H9 (cell line): ENCODE measurements at regions not wholly inside any gene's neighbourhood (a gene's known extent, or its start where the extent isn't known, plus 50 kb on each side); places are given as distances from the start of the nearest gene placed in this dataset.

Experiments used
- DNase-seq: peaks from one replicate; pipeline ENCODE4 v3.0.0-alpha.2; 2017
- H2AFZ ChIP-seq: one replicate; pipeline ENCODE4 v1.6.1; 2013; ENCODE audit warnings: mild to moderate bottlenecking, low read length, control low read depth, moderate library complexity
- H2AK5ac ChIP-seq: 2 replicates; pipeline ENCODE4 v1.6.1; 2013; ENCODE audit warnings: low read length, control low read depth, mixed read lengths; ENCODE audit not compliant: insufficient read length
- H2BK120ac ChIP-seq: one replicate; pipeline ENCODE4 v1.6.1; 2013; ENCODE audit warnings: low read depth, mild to moderate bottlenecking, low read length, control low read depth, inconsistent platforms; ENCODE audit not compliant: poor library complexity, severe bottlenecking
- H2BK12ac ChIP-seq: 2 replicates; pipeline ENCODE4 v1.6.1; 2013; ENCODE audit warnings: low read length, control low read depth, mixed read lengths, low read depth; ENCODE audit not compliant: insufficient read length
- H2BK15ac ChIP-seq: 2 replicates; pipeline ENCODE4 v1.6.1; 2013; ENCODE audit warnings: low read depth, low read length, control low read depth
- H2BK20ac ChIP-seq: one replicate; pipeline ENCODE4 v1.6.1; 2013; ENCODE audit warnings: low read depth, mild to moderate bottlenecking, low read length, control low read depth, inconsistent platforms; ENCODE audit not compliant: poor library complexity, severe bottlenecking
- H2BK5ac ChIP-seq: 2 replicates; pipeline ENCODE4 v1.6.1; 2013; ENCODE audit warnings: low read length, control low read depth, mixed read lengths; ENCODE audit not compliant: insufficient read length
- H3K14ac ChIP-seq: 2 replicates; pipeline ENCODE4 v1.6.1; 2013; ENCODE audit warnings: low read length, control low read depth; ENCODE audit not compliant: insufficient read depth
- H3K18ac ChIP-seq: 2 replicates; pipeline ENCODE4 v1.6.1; 2013; ENCODE audit warnings: low read depth, mild to moderate bottlenecking, mixed read lengths, low read length, control low read depth; ENCODE audit not compliant: insufficient read length
- H3K23ac ChIP-seq: 2 replicates; pipeline ENCODE4 v1.6.1; 2013; ENCODE audit warnings: low read length, control low read depth, mixed read lengths, low read depth; ENCODE audit not compliant: insufficient read length
- H3K23me2 ChIP-seq: 2 replicates; pipeline ENCODE4 v1.6.1; 2013; ENCODE audit warnings: low read depth, mild to moderate bottlenecking, mixed read lengths, low read length, control low read depth; ENCODE audit not compliant: insufficient read length, poor library complexity, severe bottlenecking
- H3K27ac ChIP-seq: 2 replicates; pipeline ENCODE4 v1.5.1; 2013; ENCODE audit warnings: low read length, control low read depth, mixed read lengths, low read depth; ENCODE audit not compliant: insufficient read length
- H3K27me3 ChIP-seq: 2 replicates; pipeline ENCODE4 v1.6.1; 2013; ENCODE audit warnings: low read length, control low read depth, inconsistent platforms; ENCODE audit not compliant: insufficient read depth
- H3K4ac ChIP-seq: 2 replicates; pipeline ENCODE4 v1.6.1; 2013; ENCODE audit warnings: low read depth, mild to moderate bottlenecking, control low read depth, inconsistent platforms, low read length, moderate library complexity
- H3K4me1 ChIP-seq: 2 replicates; pipeline ENCODE4 v1.6.1; 2013; ENCODE audit warnings: low read length, control low read depth, inconsistent platforms; ENCODE audit not compliant: insufficient read depth
- H3K4me2 ChIP-seq: 2 replicates; pipeline ENCODE4 v1.6.1; 2013; ENCODE audit warnings: low read length, control low read depth, mixed read lengths; ENCODE audit not compliant: insufficient read length, insufficient read depth
- H3K56ac ChIP-seq: 2 replicates; pipeline ENCODE4 v1.6.1; 2013; ENCODE audit warnings: low read depth, mild to moderate bottlenecking, mixed read lengths, low read length, control low read depth; ENCODE audit not compliant: insufficient read length
- H3K79me1 ChIP-seq: 2 replicates; pipeline ENCODE4 v1.6.1; 2013; ENCODE audit warnings: low read depth, mild to moderate bottlenecking, moderate library complexity, low read length, control low read depth, inconsistent platforms; ENCODE audit not compliant: insufficient read depth, poor library complexity, severe bottlenecking
- H3K79me2 ChIP-seq: 2 replicates; pipeline ENCODE4 v1.6.1; 2013; ENCODE audit warnings: low read length, control low read depth, inconsistent platforms; ENCODE audit not compliant: insufficient read depth
- H3K9ac ChIP-seq: 2 replicates; pipeline ENCODE4 v1.6.1; 2013; ENCODE audit warnings: low read length, control low read depth, mixed read lengths; ENCODE audit not compliant: insufficient read length; ENCODE audit errors: extremely low read depth
- H3K9me3 ChIP-seq: one replicate; pipeline ENCODE4 v1.6.1; 2013; ENCODE audit warnings: low read depth, low read length, inconsistent platforms; ENCODE audit not compliant: control insufficient read depth
- H3T11ph ChIP-seq: one replicate; pipeline ENCODE4 v1.6.1; 2013; ENCODE audit warnings: mild to moderate bottlenecking, low read length, control low read depth, inconsistent platforms
- H4K20me1 ChIP-seq: one replicate; pipeline ENCODE4 v1.6.1; 2013; ENCODE audit not compliant: control insufficient read depth, insufficient read length, insufficient read depth
- H4K5ac ChIP-seq: 2 replicates; pipeline ENCODE4 v1.6.1; 2013; ENCODE audit warnings: low read depth, mild to moderate bottlenecking, mixed read lengths, low read length, control low read depth; ENCODE audit not compliant: insufficient read length
- H4K8ac ChIP-seq: replicated peaks from 2 replicates; pipeline ENCODE4 v1.6.1; 2013; ENCODE audit warnings: low read length, control low read depth, mixed read lengths, low read depth; ENCODE audit not compliant: insufficient read length
- H4K91ac ChIP-seq: 2 replicates; pipeline ENCODE4 v1.6.1; 2013; ENCODE audit warnings: low read depth, mild to moderate bottlenecking, moderate library complexity, mixed read lengths, low read length, control low read depth; ENCODE audit not compliant: insufficient read length
- H3K27ac Mint-ChIP-seq, 3 experiments: 2 replicates in 2 of 3; 3 replicates in 1 of 3; pipeline ENCODE4 v1.8.0; 2020 to 2021; ENCODE audit warnings: mixed read lengths in 3 of 3, mild to moderate bottlenecking in 1 of 3, moderate library complexity in 1 of 3
- H3K27me3 Mint-ChIP-seq: 2 replicates; pipeline ENCODE4 v1.8.0; 2021; ENCODE audit warnings: low read depth, mild to moderate bottlenecking, moderate library complexity, mixed read lengths
- H3K36me3 Mint-ChIP-seq, 3 experiments: 2 replicates in 2 of 3; 3 replicates in 1 of 3; pipeline ENCODE4 v1.8.0; 2020 to 2021; ENCODE audit warnings: low read depth in 3 of 3, mixed read lengths in 3 of 3; ENCODE audit not compliant: insufficient read depth in 1 of 3
- H3K4me1 Mint-ChIP-seq, 2 experiments: 2 replicates each; pipeline ENCODE4 v1.8.0; 2020; ENCODE audit warnings: mixed read lengths in 2 of 2
- H3K4me3 Mint-ChIP-seq, 2 experiments: 2 replicates in 1 of 2; 3 replicates in 1 of 2; pipeline ENCODE4 v1.8.0; 2020 to 2021; ENCODE audit warnings: mild to moderate bottlenecking in 2 of 2, mixed read lengths in 2 of 2, moderate library complexity in 1 of 2
- H3K9me3 Mint-ChIP-seq, 2 experiments: 2 replicates in 1 of 2; 3 replicates in 1 of 2; pipeline ENCODE4 v1.8.0; 2020; ENCODE audit warnings: mild to moderate bottlenecking in 2 of 2, mixed read lengths in 2 of 2, moderate library complexity in 1 of 2
- CTCF ChIP-seq: fragments of 200-600 bp; sonication (generic); conservative IDR thresholded peaks from 3 replicates; pipeline ENCODE4 v1.8.0; 2021; ENCODE audit warnings: antibody characterized with exemption, mild to moderate bottlenecking
- WGBS: extraction: QIAGEN DNeasy Blood & Tissue Kit; methylation state at CpG from one replicate; pipeline ENCODE4 v1.1.7; 2013; ENCODE audit warnings: missing lambda C conversion rate, low lambda C conversion rate, mixed read lengths; ENCODE audit not compliant: insufficient read length; ENCODE audit errors: extremely low coverage; 5-methylcytosine and 5-hydroxymethylcytosine counted together

- H3K9me3 Mint-ChIP-seq = no peaks in the 10 kb centered on the region
- no peaks in the 10 kb centered on the region for H3K79me1 ChIP-seq
Measured at GRCh38 chr15:91534976-91535375, 318.5 kb upstream of the SLCO3A1 start.

More at GRCh38 chr15:91534976-91535375, 318.5 kb upstream of the SLCO3A1 start:
- Histone ChIP-seq H4K8ac (no peak overlapping the region), H2BK120ac (no peak overlapping the region), H3K4me1 (no peaks in the 10 kb centered on the region; the same call in 1 of the 2 replicates), H3K9ac (no peak overlapping the region), H3K4ac (no peak overlapping the region), H3K23me2 (no peaks in the 10 kb centered on the region), H3K27me3 (no peaks in the 10 kb centered on the region), H3T11ph (no peak overlapping the region), H4K5ac (no peak overlapping the region), H2AK5ac (no peak overlapping the region), H2BK5ac (no peak overlapping the region), H2BK12ac (no peak overlapping the region), H2AFZ (no peak overlapping the region), H3K23ac (no peak overlapping the region), H3K14ac (no peak overlapping the region), H3K4me2 (no peak overlapping the region), H4K91ac (no peak overlapping the region), H4K20me1 (no peaks in the 10 kb centered on the region), H3K9me3 (no peaks in the 10 kb centered on the region), H2BK20ac (no peak overlapping the region), H3K18ac (no peak overlapping the region), H3K56ac (no peak overlapping the region), H2BK15ac (no peak overlapping the region), H3K27ac (no peak overlapping the region), H3K79me2 (no peaks in the 10 kb centered on the region)
- H3K27ac Mint-ChIP-seq = no peak overlapping the region
- no peaks in the 10 kb centered on the region for H3K36me3 Mint-ChIP-seq
- 0 out of 4 replicates have a peak, but pooled peaks cover 0 to 3% of the 10 kb centered on the region in 2 experiments for H3K4me1 Mint-ChIP-seq
- no CpG with 5 or more reads among the region's 2 CpGs for WGBS
- peaks cover 2% of the 10 kb centered on the region; the same call in 1 of the 2 replicates for H3K27me3 Mint-ChIP-seq
- no peak overlapping the region for H3K4me3 Mint-ChIP-seq
- TF ChIP-seq CTCF = no peak
- no peak for DNase-seq
